HG02642 (cell line): ENCODE measurements at regions not wholly inside any gene's neighbourhood (a gene's known extent, or its start where the extent isn't known, plus 50 kb on each side); places are given as distances from the start of the nearest gene placed in this dataset.
"Not testable (repeated sequence)": the region's sequence is repeated elsewhere in the genome, so short reads cannot be mapped to it uniquely, and the experiment has no call there.

Experiments used
- ATAC-seq: cut with Tn5 transposase; IDR thresholded peaks from one replicate; pipeline ENCODE4 v1.9.1; 2021; ENCODE audit warnings: mild to moderate bottlenecking; ENCODE audit not compliant: unreplicated experiment, poor library complexity

- no peak for ATAC-seq
These were observed 466.3 kb downstream of the PPARGC1A start for GRCh38 chr4:23423540-23423939.

GRCh38 chr4:23422878-23423277 lies 467.0 kb downstream of the PPARGC1A start:
- ATAC-seq, result no peak

GRCh38 chr4:23413631-23414030 lies 476.2 kb downstream of the PPARGC1A start:
- no peak for ATAC-seq

- ATAC-seq, result no peak
These were observed 477.1 kb downstream of the PPARGC1A start for GRCh38 chr4:23412701-23413100.

- ATAC-seq, result not testable (repeated sequence)
These were observed 480.9 kb downstream of the PPARGC1A start for GRCh38 chr4:23408913-23409312.

- no peak for ATAC-seq
These were observed 488.3 kb downstream of the PPARGC1A start for GRCh38 chr4:23401572-23401971.

- ATAC-seq, result no peak
These were observed 496.9 kb downstream of the PPARGC1A start for GRCh38 chr4:23392860-23393458.

GRCh38 chr4:23390246-23390645 lies 499.6 kb downstream of the PPARGC1A start:
- no peak for ATAC-seq

- no peak for ATAC-seq
These were observed 501.0 kb downstream of the PPARGC1A start for GRCh38 chr4:23388699-23389395.

- no peak for ATAC-seq
These were observed 501.6 kb downstream of the PPARGC1A start for GRCh38 chr4:23388255-23388654.

GRCh38 chr4:23384741-23385140 lies 505.1 kb downstream of the PPARGC1A start:
- no peak for ATAC-seq

GRCh38 chr4:23382879-23383278 lies 507.0 kb downstream of the PPARGC1A start:
- no peak for ATAC-seq

GRCh38 chr4:23374259-23374658 lies 515.6 kb downstream of the PPARGC1A start:
- no peak for ATAC-seq

- no peak for ATAC-seq
These were observed 516.6 kb downstream of the PPARGC1A start for GRCh38 chr4:23373261-23373660.

- ATAC-seq, result no peak
These were observed 518.3 kb downstream of the PPARGC1A start for GRCh38 chr4:23371533-23371932.

GRCh38 chr4:23369331-23369730 lies 520.5 kb downstream of the PPARGC1A start:
- no peak for ATAC-seq

GRCh38 chr4:23368081-23368697 lies 521.7 kb downstream of the PPARGC1A start:
- ATAC-seq, result no peak

- no peak for ATAC-seq
These were observed 523.3 kb downstream of the PPARGC1A start for GRCh38 chr4:23366557-23366906.

GRCh38 chr4:23365871-23366556 lies 523.8 kb downstream of the PPARGC1A start:
- no peak for ATAC-seq

GRCh38 chr4:23365086-23365485 lies 524.8 kb downstream of the PPARGC1A start:
- no peak for ATAC-seq

- ATAC-seq, result no peak
These were observed 525.7 kb downstream of the PPARGC1A start for GRCh38 chr4:23364167-23364566.
